ENCODE measurements at regions not wholly inside any gene's neighbourhood (a gene's known extent, or its start where the extent isn't known, plus 50 kb on each side); places are given as distances from the start of the nearest gene placed in this dataset.

DNA sequence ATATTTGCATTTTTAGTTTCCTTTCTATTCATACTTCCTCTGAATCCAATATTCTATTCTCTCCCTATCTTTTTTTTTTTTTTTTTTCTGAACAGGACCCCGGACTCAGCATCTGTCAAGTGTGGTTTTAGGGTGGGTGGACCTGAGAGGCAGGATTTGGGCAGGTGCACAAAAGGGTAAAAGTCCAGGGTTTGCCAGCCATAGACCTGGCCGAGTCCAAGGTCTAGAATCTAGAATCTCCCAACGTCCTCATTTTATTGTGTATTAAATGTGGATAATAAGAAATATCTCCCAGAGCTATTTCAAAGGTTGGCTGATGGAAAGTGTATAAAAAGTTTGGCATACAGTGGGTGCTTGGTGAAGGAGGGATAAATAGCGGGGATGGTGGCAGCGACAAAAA lies 273.3 kb upstream of the MAF start:
- TF ChIP-seq, protein P1, sequence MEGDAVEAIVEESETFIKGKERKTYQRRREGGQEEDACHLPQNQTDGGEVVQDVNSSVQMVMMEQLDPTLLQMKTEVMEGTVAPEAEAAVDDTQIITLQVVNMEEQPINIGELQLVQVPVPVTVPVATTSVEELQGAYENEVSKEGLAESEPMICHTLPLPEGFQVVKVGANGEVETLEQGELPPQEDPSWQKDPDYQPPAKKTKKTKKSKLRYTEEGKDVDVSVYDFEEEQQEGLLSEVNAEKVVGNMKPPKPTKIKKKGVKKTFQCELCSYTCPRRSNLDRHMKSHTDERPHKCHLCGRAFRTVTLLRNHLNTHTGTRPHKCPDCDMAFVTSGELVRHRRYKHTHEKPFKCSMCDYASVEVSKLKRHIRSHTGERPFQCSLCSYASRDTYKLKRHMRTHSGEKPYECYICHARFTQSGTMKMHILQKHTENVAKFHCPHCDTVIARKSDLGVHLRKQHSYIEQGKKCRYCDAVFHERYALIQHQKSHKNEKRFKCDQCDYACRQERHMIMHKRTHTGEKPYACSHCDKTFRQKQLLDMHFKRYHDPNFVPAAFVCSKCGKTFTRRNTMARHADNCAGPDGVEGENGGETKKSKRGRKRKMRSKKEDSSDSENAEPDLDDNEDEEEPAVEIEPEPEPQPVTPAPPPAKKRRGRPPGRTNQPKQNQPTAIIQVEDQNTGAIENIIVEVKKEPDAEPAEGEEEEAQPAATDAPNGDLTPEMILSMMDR (IDR thresholded peaks at IDR 0.05), result no peak
- Mint-ChIP-seq H3K4me3 (ENCODE audit: unreplicated experiment) (no peak overlapping the region), H3K9me3 (ENCODE audit: unreplicated experiment) (no peaks in the 10 kb centered on the region), H3K27me3 (ENCODE audit: unreplicated experiment) (no peaks in the 10 kb centered on the region), H3K4me1 (ENCODE audit: unreplicated experiment) (no peaks in the 10 kb centered on the region), H3K36me3 (ENCODE audit: unreplicated experiment) (no peaks in the 10 kb centered on the region), H3K27ac (ENCODE audit: unreplicated experiment) (no peak overlapping the region)
- DNase-seq (ENCODE audit: extremely low spot score, unreplicated experiment), result no peak

GRCh38 chr16:79871906-79872305 lies 271.4 kb upstream of the MAF start:
- Mint-ChIP-seq H3K4me1 (ENCODE audit: unreplicated experiment) (no peaks in the 10 kb centered on the region), H3K36me3 (ENCODE audit: unreplicated experiment) (no peaks in the 10 kb centered on the region), H3K27ac (ENCODE audit: unreplicated experiment) (no peak overlapping the region), H3K27me3 (ENCODE audit: unreplicated experiment) (peaks cover 2% of the 10 kb centered on the region), H3K9me3 (ENCODE audit: unreplicated experiment) (no peaks in the 10 kb centered on the region), H3K4me3 (ENCODE audit: unreplicated experiment) (no peak overlapping the region)
- DNase-seq (ENCODE audit: extremely low spot score, unreplicated experiment), result no peak
- TF ChIP-seq, protein P1 (IDR thresholded peaks at IDR 0.05), result no peak

- Mint-ChIP-seq H3K4me1 (ENCODE audit: unreplicated experiment) (no peaks in the 10 kb centered on the region), H3K27me3 (ENCODE audit: unreplicated experiment) (peaks cover 2% of the 10 kb centered on the region), H3K36me3 (ENCODE audit: unreplicated experiment) (no peaks in the 10 kb centered on the region), H3K27ac (ENCODE audit: unreplicated experiment) (no peak overlapping the region), H3K4me3 (ENCODE audit: unreplicated experiment) (no peak overlapping the region), H3K9me3 (ENCODE audit: unreplicated experiment) (no peaks in the 10 kb centered on the region)
- TF ChIP-seq, protein P1 (IDR thresholded peaks at IDR 0.05), result no peak
- no peak for DNase-seq (ENCODE audit: extremely low spot score, unreplicated experiment)
Observed at GRCh38 chr16:79870016-79870886, 269.7 kb upstream of the MAF start.

DNA sequence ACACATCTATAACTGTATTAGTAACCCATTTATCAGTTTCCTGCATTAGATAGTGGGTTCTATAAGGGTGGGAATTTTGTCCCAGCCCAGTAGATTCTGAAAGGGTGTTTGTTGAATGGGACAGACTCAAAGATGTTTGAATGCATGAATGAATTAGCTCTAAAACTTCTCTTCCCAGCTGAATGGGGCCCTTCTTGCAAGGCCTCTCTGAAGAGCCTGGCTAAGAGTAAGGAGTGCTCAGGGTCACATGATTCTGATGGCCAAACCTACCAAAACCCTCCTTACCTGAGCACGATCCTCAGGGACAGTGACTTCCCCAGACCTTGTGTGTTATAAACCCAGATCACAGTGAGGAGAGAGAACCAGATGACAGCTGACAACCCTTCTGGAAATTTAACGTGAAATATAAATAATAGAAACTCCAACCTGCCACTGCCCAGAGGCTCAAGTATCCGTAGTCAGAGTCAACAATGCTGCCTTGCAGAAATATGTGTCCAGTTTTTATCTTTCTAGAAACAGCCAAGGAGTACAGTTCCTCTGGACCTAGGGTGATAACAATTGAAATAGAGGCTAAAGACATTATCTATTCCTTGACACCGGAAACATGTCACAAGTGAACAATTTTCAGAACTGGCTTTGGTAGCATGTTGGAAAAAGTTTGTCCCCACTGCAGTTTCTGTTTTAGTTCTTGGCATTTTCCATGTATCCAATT lies 268.9 kb upstream of the MAF start:
- Mint-ChIP-seq H3K27ac (ENCODE audit: unreplicated experiment) (no peak overlapping the region), H3K27me3 (ENCODE audit: unreplicated experiment) (peaks cover 2% of the 10 kb centered on the region), H3K9me3 (ENCODE audit: unreplicated experiment) (no peaks in the 10 kb centered on the region), H3K4me1 (ENCODE audit: unreplicated experiment) (no peaks in the 10 kb centered on the region), H3K4me3 (ENCODE audit: unreplicated experiment) (no peak overlapping the region), H3K36me3 (ENCODE audit: unreplicated experiment) (no peaks in the 10 kb centered on the region)
- TF ChIP-seq, protein P1 (IDR thresholded peaks at IDR 0.05), result no peak
- no peak for DNase-seq (ENCODE audit: extremely low spot score, unreplicated experiment)

DNA sequence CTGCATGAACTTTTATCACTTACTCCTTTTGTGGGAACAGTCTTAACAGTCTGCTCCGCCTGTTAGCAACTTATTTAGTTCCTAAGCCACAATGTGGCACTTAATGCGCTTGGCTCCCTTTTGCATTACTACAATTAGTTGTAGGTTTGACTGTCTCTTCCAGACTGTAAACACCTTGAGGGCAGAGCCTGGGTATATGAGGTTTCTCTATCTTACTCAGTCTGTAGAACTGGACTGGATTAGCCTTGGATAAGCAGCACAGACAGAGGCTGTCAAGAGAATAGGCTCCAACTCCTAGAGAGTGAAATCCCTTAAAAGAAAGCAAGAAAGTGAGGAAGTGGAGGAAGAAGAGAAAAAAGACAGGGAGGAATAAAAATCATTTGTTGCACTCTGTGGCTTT lies 268.3 kb upstream of the MAF start:
- TF ChIP-seq, protein P1 (IDR thresholded peaks at IDR 0.05), result no peak
- Mint-ChIP-seq H3K36me3 (ENCODE audit: unreplicated experiment) (no peaks in the 10 kb centered on the region), H3K9me3 (ENCODE audit: unreplicated experiment) (no peaks in the 10 kb centered on the region), H3K4me1 (ENCODE audit: unreplicated experiment) (no peaks in the 10 kb centered on the region), H3K4me3 (ENCODE audit: unreplicated experiment) (no peak overlapping the region), H3K27me3 (ENCODE audit: unreplicated experiment) (peaks cover 2% of the 10 kb centered on the region), H3K27ac (ENCODE audit: unreplicated experiment) (no peak overlapping the region)
- DNase-seq (ENCODE audit: extremely low spot score, unreplicated experiment), result no peak

All from osteocyte (in vitro differentiated cells).